ENCODE measurements at regions not wholly inside any gene's neighbourhood (a gene's known extent, or its start where the extent isn't known, plus 50 kb on each side); places are given as distances from the start of the nearest gene placed in this dataset.
A peak's percentile ranks its signal among the peaks of the same experiment; 100 is the strongest.
"Not testable (repeated sequence)": the region's sequence is repeated elsewhere in the genome, so short reads cannot be mapped to it uniquely, and the experiment has no call there.

- 90% methylated on average over 11 of the region's 14 CpGs for WGBS
- peak; percentile 31 for DNase-seq (ENCODE audit: extremely low spot score)
- intact Hi-C loops (cut with DNase I) = no loop called here
- H3K4me3 ChIP-seq = no peak overlapping the region
- no peaks in the 10 kb centered on the region for H3K9me3 ChIP-seq
- H3K27ac ChIP-seq (replicated peaks in 1 of 4) = no peak overlapping the region
- TF ChIP-seq POLR2AphosphoS5 (IDR thresholded peaks at IDR 0.05) (no peak), CTCF (IDR thresholded peaks at IDR 0.05) (no peak), EP300 (IDR thresholded peaks at IDR 0.05) (no peak), POLR2A (IDR thresholded peaks at IDR 0.05; ENCODE audit: low read depth) (no peak)
- peaks cover 0 to 11% (median 0%) of the 10 kb centered on the region in 4 donors for H3K27me3 ChIP-seq
- no peaks in the 10 kb centered on the region for H3K36me3 ChIP-seq
- H3K4me1 ChIP-seq = no peaks in the 10 kb centered on the region
Measured at GRCh38 chr2:234171666-234172065, 121.2 kb downstream of the SPP2 start.

- Histone ChIP-seq H3K36me3 (no peaks in the 10 kb centered on the region), H3K27me3 (peaks cover 0 to 9% (median 0%) of the 10 kb centered on the region in 4 donors), H3K4me1 (no peaks in the 10 kb centered on the region), H3K4me3 (no peak overlapping the region), H3K9me3 (no peaks in the 10 kb centered on the region), H3K27ac (replicated peaks in 1 of 4) (no peak overlapping the region)
- peak; percentile 84 for DNase-seq (ENCODE audit: extremely low spot score)
- WGBS = 93% methylated on average over 1 of the region's 1 CpG
- intact Hi-C loops (cut with DNase I) = no loop called here
- TF ChIP-seq POLR2A (IDR thresholded peaks at IDR 0.05; ENCODE audit: low read depth) (no peak), EP300 (IDR thresholded peaks at IDR 0.05) (no peak), POLR2AphosphoS5 (IDR thresholded peaks at IDR 0.05) (no peak), CTCF (IDR thresholded peaks at IDR 0.05) (no peak)
Measured at GRCh38 chr2:234169674-234170073, 119.2 kb downstream of the SPP2 start.

GRCh38 chr2:234168605-234169570 lies 118.4 kb downstream of the SPP2 start:
- DNase-seq (ENCODE audit: extremely low spot score) = peak; percentile 66
- H3K27ac ChIP-seq (replicated peaks in 1 of 4); H3K36me3 ChIP-seq; H3K4me3 ChIP-seq; H3K27me3 ChIP-seq; H3K4me1 ChIP-seq; H3K9me3 ChIP-seq; intact Hi-C loops (cut with DNase I): not testable (repeated sequence)
- WGBS = 55% methylated on average over 8 of the region's 8 CpGs

GRCh38 chr2:234166531-234166930 lies 116.0 kb downstream of the SPP2 start:
- Histone ChIP-seq H3K9me3 (no peaks in the 10 kb centered on the region), H3K27ac (replicated peaks in 1 of 4) (no peak overlapping the region), H3K27me3 (peaks cover 0 to 3% (median 0%) of the 10 kb centered on the region in 4 donors), H3K4me1 (no peaks in the 10 kb centered on the region), H3K36me3 (no peaks in the 10 kb centered on the region), H3K4me3 (no peak overlapping the region)
- TF ChIP-seq POLR2A (IDR thresholded peaks at IDR 0.05; ENCODE audit: low read depth) (no peak), POLR2AphosphoS5 (IDR thresholded peaks at IDR 0.05) (no peak), CTCF (IDR thresholded peaks at IDR 0.05) (no peak), EP300 (IDR thresholded peaks at IDR 0.05) (no peak)
- intact Hi-C loops (cut with DNase I) = no loop called here
- no peak for DNase-seq (ENCODE audit: extremely low spot score)
- WGBS = 91% methylated on average over 3 of the region's 3 CpGs

- H3K9me3 ChIP-seq = no peaks in the 10 kb centered on the region
- TF ChIP-seq CTCF (IDR thresholded peaks at IDR 0.05) (no peak), POLR2A (IDR thresholded peaks at IDR 0.05; ENCODE audit: low read depth) (no peak), POLR2AphosphoS5 (IDR thresholded peaks at IDR 0.05) (no peak), EP300 (IDR thresholded peaks at IDR 0.05) (no peak)
- H3K27ac ChIP-seq (replicated peaks in 1 of 4) = no peak overlapping the region
- no peaks in the 10 kb centered on the region for H3K4me1 ChIP-seq
- no peak overlapping the region for H3K4me3 ChIP-seq
- H3K36me3 ChIP-seq = no peaks in the 10 kb centered on the region
- intact Hi-C loops (cut with DNase I) = no loop called here
- H3K27me3 ChIP-seq = no peaks in the 10 kb centered on the region
- no peak for DNase-seq (ENCODE audit: extremely low spot score)
- 87% methylated on average over 5 of the region's 5 CpGs for WGBS
Measured at GRCh38 chr2:234165421-234165820, 114.9 kb downstream of the SPP2 start.

Measured in esophagus muscularis mucosa (tissue), 4 donors.